ENCODE measurements at regions not wholly inside any gene's neighbourhood (a gene's known extent, or its start where the extent isn't known, plus 50 kb on each side); places are given as distances from the start of the nearest gene placed in this dataset.

DNA sequence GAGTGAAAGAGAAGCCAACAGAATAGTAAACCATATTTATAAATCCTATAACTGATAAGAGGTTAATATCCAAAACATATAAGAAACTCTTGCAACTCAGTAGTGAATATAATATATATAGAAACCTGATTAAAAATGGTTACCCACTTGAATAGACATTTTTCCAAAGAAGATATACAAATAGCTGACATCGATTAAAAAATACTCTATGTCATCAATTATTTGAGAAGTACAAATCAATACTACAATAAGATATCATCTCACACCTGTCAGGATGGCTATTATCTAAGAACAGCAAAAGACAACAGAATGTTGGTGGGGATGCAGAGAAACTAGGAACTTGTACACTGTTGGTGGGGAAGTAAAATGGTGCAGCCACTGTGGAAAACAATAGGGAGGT lies 254.4 kb downstream of the PPARGC1A start:
- no peaks in the 10 kb centered on the region for H3K9me3 ChIP-seq
- TF ChIP-seq POLR2A (IDR thresholded peaks at IDR 0.05): no peak
- TF ChIP-seq, protein P1, sequence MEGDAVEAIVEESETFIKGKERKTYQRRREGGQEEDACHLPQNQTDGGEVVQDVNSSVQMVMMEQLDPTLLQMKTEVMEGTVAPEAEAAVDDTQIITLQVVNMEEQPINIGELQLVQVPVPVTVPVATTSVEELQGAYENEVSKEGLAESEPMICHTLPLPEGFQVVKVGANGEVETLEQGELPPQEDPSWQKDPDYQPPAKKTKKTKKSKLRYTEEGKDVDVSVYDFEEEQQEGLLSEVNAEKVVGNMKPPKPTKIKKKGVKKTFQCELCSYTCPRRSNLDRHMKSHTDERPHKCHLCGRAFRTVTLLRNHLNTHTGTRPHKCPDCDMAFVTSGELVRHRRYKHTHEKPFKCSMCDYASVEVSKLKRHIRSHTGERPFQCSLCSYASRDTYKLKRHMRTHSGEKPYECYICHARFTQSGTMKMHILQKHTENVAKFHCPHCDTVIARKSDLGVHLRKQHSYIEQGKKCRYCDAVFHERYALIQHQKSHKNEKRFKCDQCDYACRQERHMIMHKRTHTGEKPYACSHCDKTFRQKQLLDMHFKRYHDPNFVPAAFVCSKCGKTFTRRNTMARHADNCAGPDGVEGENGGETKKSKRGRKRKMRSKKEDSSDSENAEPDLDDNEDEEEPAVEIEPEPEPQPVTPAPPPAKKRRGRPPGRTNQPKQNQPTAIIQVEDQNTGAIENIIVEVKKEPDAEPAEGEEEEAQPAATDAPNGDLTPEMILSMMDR (IDR thresholded peaks at IDR 0.05): no peak
- H3K36me3 ChIP-seq: no peaks in the 10 kb centered on the region
- H3K27ac ChIP-seq: no peak overlapping the region
- H3K4me3 ChIP-seq: no peak overlapping the region
- H3K27me3 ChIP-seq: no peaks in the 10 kb centered on the region
- H3K4me1 ChIP-seq: no peaks in the 10 kb centered on the region
- intact Hi-C loops (cut with DNase I; ENCODE audit: low total_unique reads): no loop called here
- no peak for DNase-seq

- no peaks in the 10 kb centered on the region for H3K27me3 ChIP-seq
- DNase-seq: no peak
- H3K36me3 ChIP-seq: no peaks in the 10 kb centered on the region
- no peaks in the 10 kb centered on the region for H3K9me3 ChIP-seq
- intact Hi-C loops (cut with DNase I; ENCODE audit: low total_unique reads): no loop called here
- no peak overlapping the region for H3K4me3 ChIP-seq
- H3K27ac ChIP-seq: no peak overlapping the region
- H3K4me1 ChIP-seq: no peaks in the 10 kb centered on the region
- no peak for TF ChIP-seq POLR2A (IDR thresholded peaks at IDR 0.05)
- TF ChIP-seq, protein P1 (IDR thresholded peaks at IDR 0.05): no peak
Observed at GRCh38 chr4:23631255-23631950, 258.4 kb downstream of the PPARGC1A start.

DNA sequence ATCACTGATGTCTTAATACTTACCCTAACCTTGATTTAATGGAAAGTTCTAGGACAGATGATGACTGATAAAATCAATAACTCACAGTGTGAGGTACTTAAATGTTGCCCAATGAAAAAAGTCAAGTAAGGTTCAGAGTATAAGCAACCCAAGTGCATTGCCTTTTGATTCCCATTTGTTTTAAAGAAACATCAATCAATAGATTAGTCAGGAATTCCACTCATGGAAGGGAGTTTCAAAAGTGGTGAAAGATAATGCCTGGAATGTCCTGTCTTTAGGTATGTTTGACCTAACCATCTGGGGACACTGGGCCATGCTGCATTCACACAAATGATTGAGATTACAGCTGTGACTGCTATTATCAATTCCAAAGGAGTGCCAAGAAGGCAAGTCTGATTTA lies 259.7 kb downstream of the PPARGC1A start:
- H3K36me3 ChIP-seq: no peaks in the 10 kb centered on the region
- TF ChIP-seq POLR2A (IDR thresholded peaks at IDR 0.05): no peak
- TF ChIP-seq, protein P1 (IDR thresholded peaks at IDR 0.05): no peak
- H3K4me1 ChIP-seq: no peaks in the 10 kb centered on the region
- H3K9me3 ChIP-seq: no peaks in the 10 kb centered on the region
- intact Hi-C loops (cut with DNase I; ENCODE audit: low total_unique reads): no loop called here
- no peak overlapping the region for H3K27ac ChIP-seq
- DNase-seq: no peak
- no peaks in the 10 kb centered on the region for H3K27me3 ChIP-seq
- H3K4me3 ChIP-seq: no peak overlapping the region

DNA sequence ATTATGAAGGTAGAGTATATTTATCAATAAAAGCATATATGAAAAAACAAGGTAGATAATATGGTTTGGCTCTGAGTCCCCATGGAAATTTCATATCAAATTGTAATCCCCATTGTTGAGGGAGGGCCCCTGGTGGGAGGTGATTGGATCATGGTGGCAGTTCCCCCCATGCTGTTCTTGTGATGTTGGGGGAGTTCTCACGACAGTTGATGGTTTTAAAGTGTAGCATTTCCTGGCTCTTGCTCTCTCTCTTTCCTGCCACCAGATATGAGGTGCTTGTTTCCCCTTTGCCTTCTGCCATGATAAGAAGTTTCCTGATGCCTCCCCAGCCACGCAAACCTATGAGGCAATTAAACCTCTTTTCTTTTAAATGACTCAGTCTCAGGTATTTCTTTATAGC lies 260.4 kb downstream of the PPARGC1A start:
- no peaks in the 10 kb centered on the region for H3K9me3 ChIP-seq
- DNase-seq: no peak
- H3K4me3 ChIP-seq: no peak overlapping the region
- no peaks in the 10 kb centered on the region for H3K36me3 ChIP-seq
- TF ChIP-seq, protein P1 (IDR thresholded peaks at IDR 0.05): no peak
- no peak for TF ChIP-seq POLR2A (IDR thresholded peaks at IDR 0.05)
- no peak overlapping the region for H3K27ac ChIP-seq
- no peaks in the 10 kb centered on the region for H3K27me3 ChIP-seq
- intact Hi-C loops (cut with DNase I; ENCODE audit: low total_unique reads): no loop called here
- H3K4me1 ChIP-seq: no peaks in the 10 kb centered on the region

- Histone ChIP-seq H3K4me1 (no peaks in the 10 kb centered on the region), H3K27me3 (no peaks in the 10 kb centered on the region), H3K9me3 (no peaks in the 10 kb centered on the region), H3K27ac (no peak overlapping the region), H3K36me3 (no peaks in the 10 kb centered on the region), H3K4me3 (no peak overlapping the region)
- no peak for DNase-seq
- TF ChIP-seq POLR2A (IDR thresholded peaks at IDR 0.05): no peak
- TF ChIP-seq, protein P1 (IDR thresholded peaks at IDR 0.05): no peak
- intact Hi-C loops (cut with DNase I; ENCODE audit: low total_unique reads): no loop called here
Observed at GRCh38 chr4:23614284-23614892, 275.5 kb downstream of the PPARGC1A start.

Data from uterus (tissue), 3 donors.